D721Med (cell line): ENCODE measurements at regions not wholly inside any gene's neighbourhood (a gene's known extent, or its start where the extent isn't known, plus 50 kb on each side); places are given as distances from the start of the nearest gene placed in this dataset.

Source experiments
- DNase-seq: peaks from one replicate; pipeline ENCODE4 v3.0.0; 2011; ENCODE audit warnings: low spot score; ENCODE audit not compliant: insufficient read length
- FAIRE-seq: peaks from 2 replicates; lab custom pipeline; 2011; peaks lifted over from hg19 to GRCh38; lab: Jason Lieb, UNC
- CTCF ChIP-seq: IDR thresholded peaks from 2 replicates; pipeline ENCODE4 v1.5.1; 2012; ENCODE audit warnings: mild to moderate bottlenecking, control low read depth; ENCODE audit not compliant: insufficient read depth; ENCODE audit errors: missing control alignments

- FAIRE-seq: no peak
- TF ChIP-seq CTCF: no peak
- DNase-seq: no peak
Observed at GRCh38 chr6:48798296-48798695, 664.8 kb downstream of the MMUT start.

- DNase-seq: no peak
- TF ChIP-seq CTCF: no peak
- no peak for FAIRE-seq
Observed at GRCh38 chr6:48782225-48782624, 671.2 kb upstream of the PTCHD4 start.

GRCh38 chr6:48777411-48777810 lies 666.4 kb upstream of the PTCHD4 start:
- DNase-seq (no peak), FAIRE-seq (no peak)
- no peak for TF ChIP-seq CTCF

- no peak for DNase-seq
- no peak for TF ChIP-seq CTCF
- no peak for FAIRE-seq
Observed at GRCh38 chr6:48775157-48775556, 664.2 kb upstream of the PTCHD4 start.

- no peak for DNase-seq
- TF ChIP-seq CTCF: no peak
- no peak for FAIRE-seq
Observed at GRCh38 chr6:48774276-48774675, 663.3 kb upstream of the PTCHD4 start.

GRCh38 chr6:48766349-48766748 lies 655.4 kb upstream of the PTCHD4 start:
- TF ChIP-seq CTCF: no peak
- DNase-seq (no peak), FAIRE-seq (no peak)

- FAIRE-seq: peak; percentile 83
- DNase-seq: peak; percentile 17
- peak; percentile 86 for TF ChIP-seq CTCF
Observed at GRCh38 chr6:48765352-48765961, 654.5 kb upstream of the PTCHD4 start.
